HEK293 (cell line): ENCODE measurements at regions not wholly inside any gene's neighbourhood (a gene's known extent, or its start where the extent isn't known, plus 50 kb on each side); places are given as distances from the start of the nearest gene placed in this dataset.

ENCODE experiments used
- CTCF ChIA-PET: fragments of 350-600 bp; formaldehyde crosslinking; extraction: SDS; loops from one replicate; lab custom pipeline; 2021; ENCODE audit warnings: antibody characterized with exemption; lab: Yijun Ruan, JAX
- POLR2A ChIA-PET: fragments of 300-600 bp; formaldehyde crosslinking; extraction: SDS; loops from one replicate; lab custom pipeline; 2020; ENCODE audit warnings: antibody characterized with exemption, inconsistent platforms; lab: Yijun Ruan, JAX
- H3K27ac ChIP-seq: fragments of 200-500 bp; sonication (Bioruptor generic); 2 replicates; pipeline ENCODE4 v1.5.1; 2014; ENCODE audit warnings: low read depth, low read length, control low read depth, inconsistent platforms; ENCODE audit errors: extremely low read depth
- H3K36me3 ChIP-seq, 2 experiments: fragments of 200-500 bp in 1 of 2; sonication (Bioruptor generic) in 1 of 2; 1 replicate in 1 of 2; 2 replicates in 1 of 2; pipeline ENCODE4 v1.5.1; 2014 to 2017; ENCODE audit warnings: inconsistent platforms in 2 of 2, low read length in 2 of 2; ENCODE audit not compliant: control insufficient read depth in 2 of 2, insufficient read depth in 1 of 2
- H3K4me1 ChIP-seq: fragments of 200-500 bp; sonication (Bioruptor generic); 2 replicates; pipeline ENCODE4 v1.5.1; 2014; ENCODE audit warnings: mild to moderate bottlenecking, low read length, inconsistent platforms; ENCODE audit not compliant: control insufficient read depth, insufficient read depth
- H3K4me3 ChIP-seq: 2 replicates; pipeline ENCODE4 v1.5.1; 2011; ENCODE audit warnings: low read depth, mild to moderate bottlenecking, control low read depth, low read length, moderate library complexity
- H3K9me3 ChIP-seq: fragments of 200-500 bp; sonication (Bioruptor generic); 2 replicates; pipeline ENCODE4 v1.5.1; 2014; ENCODE audit warnings: low read depth, low read length, inconsistent platforms; ENCODE audit not compliant: control insufficient read depth, insufficient read depth
- BCL11A ChIP-seq: fragments of 450-650 bp; formaldehyde crosslinking; IDR thresholded peaks from 2 replicates; pipeline ENCODE4 v1.5.1; 2016; ENCODE audit warnings: low read depth, missing biosample characterization, missing genetic modification characterization
- EGR2 ChIP-seq: fragments of 450-650 bp; formaldehyde crosslinking; IDR thresholded peaks from 2 replicates; pipeline ENCODE4 v1.5.1; 2016; ENCODE audit warnings: low read depth, missing biosample characterization, missing genetic modification characterization
- FEZF1 ChIP-seq: fragments of 450-650 bp; formaldehyde crosslinking; IDR thresholded peaks from 2 replicates; pipeline ENCODE4 v1.5.1; 2016; ENCODE audit warnings: missing biosample characterization, missing genetic modification characterization
- GLI4 ChIP-seq: fragments of 450-650 bp; formaldehyde crosslinking; IDR thresholded peaks from 2 replicates; pipeline ENCODE4 v1.5.1; 2016; ENCODE audit warnings: missing biosample characterization, missing genetic modification characterization
- KLF8 ChIP-seq: fragments of 450-650 bp; formaldehyde crosslinking; IDR thresholded peaks from 2 replicates; pipeline ENCODE4 v1.5.1; 2016; ENCODE audit warnings: missing biosample characterization, missing genetic modification characterization
- OSR2 ChIP-seq: fragments of 450-650 bp; formaldehyde crosslinking; IDR thresholded peaks from 2 replicates; pipeline ENCODE4 v1.5.1; 2016; ENCODE audit warnings: missing biosample characterization, missing genetic modification characterization
- RBAK ChIP-seq: fragments of 450-650 bp; formaldehyde crosslinking; IDR thresholded peaks from 2 replicates; pipeline ENCODE4 v1.5.1; 2016; ENCODE audit warnings: missing biosample characterization, missing genetic modification characterization
- SCRT1 ChIP-seq: fragments of 450-650 bp; formaldehyde crosslinking; IDR thresholded peaks from 2 replicates; pipeline ENCODE4 v1.5.1; 2016; ENCODE audit warnings: missing biosample characterization, missing genetic modification characterization, borderline replicate concordance
- SCRT2 ChIP-seq: fragments of 450-650 bp; formaldehyde crosslinking; IDR thresholded peaks from 2 replicates; pipeline ENCODE4 v1.5.1; 2016; ENCODE audit warnings: missing biosample characterization, missing genetic modification characterization
- SP3 ChIP-seq: fragments of 450-650 bp; formaldehyde crosslinking; IDR thresholded peaks from 2 replicates; pipeline ENCODE4 v1.5.1; 2016; ENCODE audit warnings: missing biosample characterization, missing genetic modification characterization
- SP7 ChIP-seq: fragments of 450-650 bp; formaldehyde crosslinking; IDR thresholded peaks from 2 replicates; pipeline ENCODE4 v1.5.1; 2016; ENCODE audit warnings: missing biosample characterization, missing genetic modification characterization
- WT1 ChIP-seq: fragments of 450-650 bp; formaldehyde crosslinking; IDR thresholded peaks from 2 replicates; pipeline ENCODE4 v1.5.1; 2016; ENCODE audit warnings: missing biosample characterization, missing genetic modification characterization
- YY2 ChIP-seq: fragments of 450-650 bp; formaldehyde crosslinking; IDR thresholded peaks from 2 replicates; pipeline ENCODE4 v1.5.1; 2016; ENCODE audit warnings: missing biosample characterization, missing genetic modification characterization
- ZBTB17 ChIP-seq: fragments of 450-650 bp; formaldehyde crosslinking; IDR thresholded peaks from 2 replicates; pipeline ENCODE4 v1.5.1; 2016; ENCODE audit warnings: missing biosample characterization, missing genetic modification characterization
- ZFP69B ChIP-seq: fragments of 450-650 bp; formaldehyde crosslinking; IDR thresholded peaks from 2 replicates; pipeline ENCODE4 v1.5.1; 2016; ENCODE audit warnings: missing biosample characterization, missing genetic modification characterization
- ZNF146 ChIP-seq: fragments of 450-650 bp; formaldehyde crosslinking; IDR thresholded peaks from 2 replicates; pipeline ENCODE4 v1.5.1; 2016; ENCODE audit warnings: missing biosample characterization, missing genetic modification characterization
- ZNF174 ChIP-seq: fragments of 450-650 bp; formaldehyde crosslinking; IDR thresholded peaks from 2 replicates; pipeline ENCODE4 v1.5.0; 2017; ENCODE audit warnings: missing biosample characterization, mild to moderate bottlenecking, missing genetic modification characterization
- ZNF211 ChIP-seq: fragments of 450-650 bp; formaldehyde crosslinking; IDR thresholded peaks from 2 replicates; pipeline ENCODE4 v1.5.1; 2016; ENCODE audit warnings: low read depth, missing biosample characterization, missing genetic modification characterization
- ZNF335 ChIP-seq: fragments of 450-650 bp; formaldehyde crosslinking; conservative IDR thresholded peaks from 2 replicates; pipeline ENCODE4 v1.5.1; 2016; ENCODE audit warnings: missing biosample characterization, missing genetic modification characterization
- ZNF394 ChIP-seq: fragments of 450-650 bp; formaldehyde crosslinking; IDR thresholded peaks from 2 replicates; pipeline ENCODE4 v1.5.1; 2016; ENCODE audit warnings: missing biosample characterization, missing genetic modification characterization, mild to moderate bottlenecking, moderate library complexity, borderline replicate concordance
- ZNF544 ChIP-seq: fragments of 450-650 bp; formaldehyde crosslinking; IDR thresholded peaks from 2 replicates; pipeline ENCODE4 v1.5.0; 2017; ENCODE audit warnings: missing biosample characterization, missing genetic modification characterization
- ZNF596 ChIP-seq: fragments of 450-650 bp; IDR thresholded peaks from 2 replicates; pipeline ENCODE4 v1.5.0; 2018; ENCODE audit warnings: missing biosample characterization, mild to moderate bottlenecking, missing genetic modification characterization, moderate library complexity
- ZNF610 ChIP-seq: fragments of 450-650 bp; formaldehyde crosslinking; IDR thresholded peaks from 2 replicates; pipeline ENCODE4 v1.5.1; 2016; ENCODE audit warnings: missing biosample characterization, missing genetic modification characterization, borderline replicate concordance
- ZNF629 ChIP-seq: fragments of 450-650 bp; formaldehyde crosslinking; IDR thresholded peaks from 2 replicates; pipeline ENCODE4 v1.5.1; 2017; ENCODE audit warnings: missing biosample characterization, missing genetic modification characterization
- ZNF654 ChIP-seq: fragments of 450-650 bp; formaldehyde crosslinking; IDR thresholded peaks from 2 replicates; pipeline ENCODE4 v1.5.1; 2016; ENCODE audit warnings: low read depth, missing biosample characterization, missing genetic modification characterization
- ZXDB ChIP-seq: fragments of 450-650 bp; formaldehyde crosslinking; IDR thresholded peaks from 2 replicates; pipeline ENCODE4 v1.5.1; 2016; ENCODE audit warnings: missing biosample characterization, missing genetic modification characterization
- TF ChIP-seq, protein P1 (sequence below): fragments of 450-650 bp; formaldehyde crosslinking; IDR thresholded peaks from 2 replicates; pipeline ENCODE4 v1.5.1; 2016; ENCODE audit warnings: missing biosample characterization, missing genetic modification characterization
- TF ChIP-seq, protein P2 (sequence below): fragments of 450-650 bp; formaldehyde crosslinking; IDR thresholded peaks from 2 replicates; pipeline ENCODE4 v1.5.1; 2016; ENCODE audit warnings: missing biosample characterization, missing genetic modification characterization
- TF ChIP-seq, protein P3 (sequence below): fragments of 450-650 bp; formaldehyde crosslinking; IDR thresholded peaks from 2 replicates; pipeline ENCODE4 v1.5.1; 2016; ENCODE audit warnings: missing biosample characterization, missing genetic modification characterization

DNA sequence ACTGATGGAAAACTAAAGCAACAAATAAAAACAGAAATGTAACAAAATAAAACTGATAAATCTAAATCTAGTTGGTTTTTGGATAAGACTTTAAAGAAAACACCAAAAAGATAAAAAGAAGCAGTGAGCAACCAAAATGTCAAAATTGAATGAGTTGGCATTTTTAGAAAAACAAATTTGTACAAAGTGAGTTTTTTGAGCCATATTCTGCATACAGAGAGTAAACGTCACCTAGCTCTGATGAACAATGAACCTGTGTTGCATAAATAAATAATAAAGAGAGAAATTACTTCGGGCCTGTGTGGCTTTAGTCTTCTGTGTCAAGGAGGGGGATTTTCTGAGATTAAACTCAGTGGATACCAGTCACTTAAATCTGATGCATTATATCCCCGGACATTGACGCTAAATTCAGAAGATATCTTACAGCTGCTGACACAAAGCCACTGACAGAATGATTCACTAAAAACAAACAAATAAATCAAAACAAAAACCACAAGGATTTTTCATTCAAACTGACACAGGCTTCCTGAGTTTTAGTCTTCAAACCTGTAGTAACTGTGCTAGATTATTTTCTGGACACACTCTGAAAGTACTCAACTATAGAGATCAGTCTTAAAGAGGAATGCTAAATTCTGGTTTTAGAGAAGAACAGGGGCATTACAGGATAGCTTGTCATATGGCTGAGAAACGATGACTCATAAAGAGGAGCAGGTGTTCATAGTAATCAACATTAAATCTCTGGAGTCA, 403.5 kb upstream of the ST8SIA4 start (continued):
- TF ChIP-seq ZNF610 (tag by site-specific recombination) (no peak), BCL11A (tag by site-specific recombination) (0 out of 2 replicates have a peak, but pooled peaks have one; percentile 28), KLF8 (tag by site-specific recombination) (0 out of 2 replicates have a peak, but pooled peaks have one; percentile 40), GLI4 (tag by site-specific recombination) (no peak), RBAK (tag by site-specific recombination) (no peak), YY2 (tag by site-specific recombination) (no peak), ZNF211 (tag by site-specific recombination) (no peak), EGR2 (tag by site-specific recombination) (no peak), SP7 (peak; percentile 26; the same call in 1 of the 2 replicates), WT1 (tag by site-specific recombination) (no peak), ZBTB17 (tag by site-specific recombination) (peak; percentile 39; the same call in 1 of the 2 replicates), ZFP69B (no peak), ZNF596 (no peak), ZNF394 (0 out of 2 replicates have a peak, but pooled peaks have one; percentile 21), ZNF654 (tag by site-specific recombination) (0 out of 2 replicates have a peak, but pooled peaks have one; percentile 5), ZNF146 (tag by site-specific recombination) (no peak)
- TF ChIP-seq, protein P1, sequence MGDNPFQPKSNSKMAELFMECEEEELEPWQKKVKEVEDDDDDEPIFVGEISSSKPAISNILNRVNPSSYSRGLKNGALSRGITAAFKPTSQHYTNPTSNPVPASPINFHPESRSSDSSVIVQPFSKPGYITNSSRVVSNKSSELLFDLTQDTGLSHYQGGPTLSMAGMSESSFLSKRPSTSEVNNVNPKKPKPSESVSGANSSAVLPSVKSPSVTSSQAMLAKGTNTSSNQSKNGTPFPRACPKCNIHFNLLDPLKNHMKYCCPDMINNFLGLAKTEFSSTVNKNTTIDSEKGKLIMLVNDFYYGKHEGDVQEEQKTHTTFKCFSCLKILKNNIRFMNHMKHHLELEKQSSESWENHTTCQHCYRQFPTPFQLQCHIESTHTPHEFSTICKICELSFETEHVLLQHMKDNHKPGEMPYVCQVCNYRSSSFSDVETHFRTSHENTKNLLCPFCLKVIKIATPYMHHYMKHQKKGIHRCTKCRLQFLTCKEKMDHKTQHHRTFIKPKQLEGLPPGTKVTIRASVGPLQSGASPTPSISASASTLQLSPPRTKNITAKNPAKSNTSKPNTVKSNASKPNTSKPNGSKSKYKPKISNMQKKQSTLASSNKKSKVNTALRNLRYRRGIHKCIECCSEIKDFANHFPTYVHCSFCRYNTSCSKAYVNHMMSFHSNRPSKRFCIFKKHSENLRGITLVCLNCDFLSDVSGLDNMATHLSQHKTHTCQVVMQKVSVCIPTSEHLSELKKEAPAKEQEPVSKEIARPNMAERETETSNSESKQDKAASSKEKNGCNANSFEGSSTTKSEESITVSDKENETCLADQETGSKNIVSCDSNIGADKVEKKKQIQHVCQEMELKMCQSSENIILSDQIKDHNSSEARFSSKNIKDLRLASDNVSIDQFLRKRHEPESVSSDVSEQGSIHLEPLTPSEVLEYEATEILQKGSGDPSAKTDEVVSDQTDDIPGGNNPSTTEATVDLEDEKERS (tag by site-specific recombination), result no peak
- TF ChIP-seq, all 188 proteins: peak for 14

DNA sequence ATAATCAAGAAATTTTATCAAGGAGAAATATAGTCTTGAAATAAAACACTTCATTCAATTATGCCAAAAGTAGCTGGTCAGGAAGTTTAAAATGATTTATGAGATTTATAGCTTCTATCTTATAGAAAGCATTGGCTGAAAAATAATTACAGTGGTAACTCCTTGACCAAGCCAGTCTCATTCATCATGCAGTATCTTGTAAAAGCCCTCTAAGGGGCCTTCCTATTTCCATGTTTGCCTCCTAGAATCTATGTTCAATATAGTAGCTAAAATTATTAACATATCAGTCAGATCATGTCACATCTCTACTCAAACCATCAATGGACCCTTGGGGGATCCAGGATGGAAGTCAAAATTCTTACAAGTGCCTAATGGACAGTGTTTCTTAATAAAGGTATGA, 393.4 kb upstream of the ST8SIA4 start:
- Histone ChIP-seq H3K4me3 (no peak overlapping the region), H3K4me1 (peaks cover 2% of the 10 kb centered on the region), H3K27ac (no peak overlapping the region), H3K9me3 (no peaks in the 10 kb centered on the region), H3K36me3 (no peaks in the 10 kb centered on the region)
- ChIA-PET CTCF (no interaction called here), POLR2A (no interaction called here)
- TF ChIP-seq ZNF544 (no peak), ZNF335 (tag by site-specific recombination) (no peak), ZNF174 (no peak)
- TF ChIP-seq, protein P2, sequence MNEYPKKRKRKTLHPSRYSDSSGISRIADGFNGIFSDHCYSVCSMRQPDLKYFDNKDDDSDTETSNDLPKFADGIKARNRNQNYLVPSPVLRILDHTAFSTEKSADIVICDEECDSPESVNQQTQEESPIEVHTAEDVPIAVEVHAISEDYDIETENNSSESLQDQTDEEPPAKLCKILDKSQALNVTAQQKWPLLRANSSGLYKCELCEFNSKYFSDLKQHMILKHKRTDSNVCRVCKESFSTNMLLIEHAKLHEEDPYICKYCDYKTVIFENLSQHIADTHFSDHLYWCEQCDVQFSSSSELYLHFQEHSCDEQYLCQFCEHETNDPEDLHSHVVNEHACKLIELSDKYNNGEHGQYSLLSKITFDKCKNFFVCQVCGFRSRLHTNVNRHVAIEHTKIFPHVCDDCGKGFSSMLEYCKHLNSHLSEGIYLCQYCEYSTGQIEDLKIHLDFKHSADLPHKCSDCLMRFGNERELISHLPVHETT (tag by site-specific recombination), result no peak

DNA sequence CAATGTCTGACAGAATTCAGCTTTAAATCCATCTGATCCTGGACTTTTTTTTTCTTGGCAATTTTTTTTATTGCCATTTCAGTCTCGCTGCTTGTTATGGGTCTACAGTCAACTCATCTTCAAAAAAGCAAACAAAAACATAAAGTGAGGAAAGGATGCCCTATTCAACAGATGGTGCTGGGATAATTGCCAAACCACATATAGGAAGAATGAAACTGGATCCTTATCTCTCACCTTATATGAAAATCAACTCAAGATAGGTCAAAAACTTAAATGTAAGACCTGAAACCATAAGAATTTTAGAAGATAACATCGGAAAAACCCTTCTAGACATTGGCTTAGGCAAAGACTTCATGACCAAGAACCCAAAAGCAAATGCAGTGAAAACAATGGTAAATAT, 389.1 kb upstream of the ST8SIA4 start:
- POLR2A ChIA-PET, result no interaction called here
- Histone ChIP-seq H3K4me1 (peaks cover 8% of the 10 kb centered on the region), H3K36me3 (no peaks in the 10 kb centered on the region), H3K9me3 (no peaks in the 10 kb centered on the region), H3K4me3 (no peak overlapping the region), H3K27ac (no peak overlapping the region)
- CTCF ChIA-PET, result interaction anchor here (0.6 to 0.7 kb wide), 3 partner anchors 202 to 543 kb away, joined by 3 to 5 read pairs (median 3); no protein-coding TSS in a partner anchor
- TF ChIP-seq ZXDB (tag by site-specific recombination) (peak; percentile 70), SP3 (tag by site-specific recombination) (peak; percentile 30), OSR2 (peak; percentile 68), KLF8 (tag by site-specific recombination) (peak; percentile 56; the same call in 1 of the 2 replicates), FEZF1 (tag by site-specific recombination) (peak; percentile 29; the same call in 1 of the 2 replicates), ZBTB17 (tag by site-specific recombination) (peak; percentile 76), ZNF629 (peak; percentile 33; the same call in 1 of the 2 replicates), ZNF211 (tag by site-specific recombination) (no peak), SCRT1 (tag by site-specific recombination) (peak; percentile 37; the same call in 1 of the 2 replicates), SCRT2 (tag by site-specific recombination) (peak; percentile 69; the same call in 1 of the 2 replicates)
- TF ChIP-seq, protein P3, sequence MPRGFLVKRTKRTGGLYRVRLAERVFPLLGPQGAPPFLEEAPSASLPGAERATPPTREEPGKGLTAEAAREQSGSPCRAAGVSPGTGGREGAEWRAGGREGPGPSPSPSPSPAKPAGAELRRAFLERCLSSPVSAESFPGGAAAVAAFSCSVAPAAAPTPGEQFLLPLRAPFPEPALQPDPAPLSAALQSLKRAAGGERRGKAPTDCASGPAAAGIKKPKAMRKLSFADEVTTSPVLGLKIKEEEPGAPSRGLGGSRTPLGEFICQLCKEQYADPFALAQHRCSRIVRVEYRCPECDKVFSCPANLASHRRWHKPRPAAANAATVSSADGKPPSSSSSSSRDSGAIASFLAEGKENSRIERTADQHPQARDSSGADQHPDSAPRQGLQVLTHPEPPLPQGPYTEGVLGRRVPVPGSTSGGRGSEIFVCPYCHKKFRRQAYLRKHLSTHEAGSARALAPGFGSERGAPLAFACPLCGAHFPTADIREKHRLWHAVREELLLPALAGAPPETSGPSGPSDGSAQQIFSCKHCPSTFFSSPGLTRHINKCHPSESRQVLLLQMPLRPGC (tag by site-specific recombination), result peak; percentile 55
